ENCODE measurements at regions not wholly inside any gene's neighbourhood (a gene's known extent, or its start where the extent isn't known, plus 50 kb on each side); places are given as distances from the start of the nearest gene placed in this dataset.

- DNase-seq, result no peak
- Histone ChIP-seq H3K27me3 (no peaks in the 10 kb centered on the region), H3K36me3 (no peaks in the 10 kb centered on the region), H3K27ac (no peak overlapping the region), H3K9me3 (no peaks in the 10 kb centered on the region), H3K4me1 (no peaks in the 10 kb centered on the region), H3K4me3 (no peak overlapping the region)
- TF ChIP-seq CTCF (IDR thresholded peaks at IDR 0.05) (no peak), POLR2A (IDR thresholded peaks at IDR 0.05) (no peak)
These were observed 217.2 kb upstream of the NXPH2 start for GRCh38 chr2:138997346-138997745.

- Histone ChIP-seq H3K27ac (no peak overlapping the region), H3K36me3 (no peaks in the 10 kb centered on the region), H3K27me3 (no peaks in the 10 kb centered on the region), H3K9me3 (no peaks in the 10 kb centered on the region), H3K4me3 (no peak overlapping the region), H3K4me1 (no peaks in the 10 kb centered on the region)
- TF ChIP-seq CTCF (IDR thresholded peaks at IDR 0.05), result no peak
- no peak for DNase-seq
These were observed 214.3 kb upstream of the NXPH2 start for GRCh38 chr2:138994502-138994901.

GRCh38 chr2:138985881-138986280 is 205.7 kb upstream of the NXPH2 start:
- no peak overlapping the region for H3K27ac ChIP-seq
- no peak for DNase-seq
- H3K4me1 ChIP-seq, result no peaks in the 10 kb centered on the region
- TF ChIP-seq POLR2A (IDR thresholded peaks at IDR 0.05) (no peak), CTCF (IDR thresholded peaks at IDR 0.05) (no peak)
- H3K27me3 ChIP-seq, result no peaks in the 10 kb centered on the region
- peaks cover 0 to 5% (median 0%) of the 10 kb centered on the region in 4 donors for H3K9me3 ChIP-seq
- H3K36me3 ChIP-seq, result no peaks in the 10 kb centered on the region
- no peak overlapping the region for H3K4me3 ChIP-seq

- Histone ChIP-seq H3K27ac (no peak overlapping the region), H3K9me3 (no peaks in the 10 kb centered on the region), H3K4me3 (no peak overlapping the region), H3K4me1 (no peaks in the 10 kb centered on the region), H3K27me3 (no peaks in the 10 kb centered on the region), H3K36me3 (no peaks in the 10 kb centered on the region)
- no peak for DNase-seq
- no peak for TF ChIP-seq POLR2A (IDR thresholded peaks at IDR 0.05)
- TF ChIP-seq CTCF (IDR thresholded peaks at IDR 0.05), result no peak
These were observed 199.1 kb upstream of the NXPH2 start for GRCh38 chr2:138979131-138979785.

GRCh38 chr2:138974651-138975050 is 194.5 kb upstream of the NXPH2 start:
- H3K36me3 ChIP-seq, result no peaks in the 10 kb centered on the region
- no peaks in the 10 kb centered on the region for H3K27me3 ChIP-seq
- H3K27ac ChIP-seq, result no peak overlapping the region
- H3K4me3 ChIP-seq, result no peak overlapping the region
- H3K9me3 ChIP-seq, result no peaks in the 10 kb centered on the region
- no peaks in the 10 kb centered on the region for H3K4me1 ChIP-seq
- TF ChIP-seq CTCF (IDR thresholded peaks at IDR 0.05), result no peak
- TF ChIP-seq POLR2A (IDR thresholded peaks at IDR 0.05), result no peak
- no peak for DNase-seq

GRCh38 chr2:138964418-138964817 is 184.2 kb upstream of the NXPH2 start:
- Histone ChIP-seq H3K4me1 (no peaks in the 10 kb centered on the region), H3K27me3 (no peaks in the 10 kb centered on the region), H3K9me3 (no peaks in the 10 kb centered on the region), H3K4me3 (no peak overlapping the region), H3K36me3 (no peaks in the 10 kb centered on the region), H3K27ac (no peak overlapping the region)
- no peak for DNase-seq
- no peak for TF ChIP-seq POLR2A (IDR thresholded peaks at IDR 0.05)
- no peak for TF ChIP-seq CTCF (IDR thresholded peaks at IDR 0.05)
